Fibroblast of the aortic adventitia (primary cell): ENCODE measurements at regions not wholly inside any gene's neighbourhood (a gene's known extent, or its start where the extent isn't known, plus 50 kb on each side); places are given as distances from the start of the nearest gene placed in this dataset.

ENCODE experiments used
- DNase-seq: peaks from one replicate; pipeline ENCODE4 v3.0.0-alpha.2; 2010; ENCODE audit warnings: low read depth
- H3K4me3 ChIP-seq: 2 replicates; pipeline ENCODE4 v1.5.1; 2011; ENCODE audit warnings: low read depth, mild to moderate bottlenecking, control low read depth, low read length, moderate library complexity
- CTCF ChIP-seq: IDR thresholded peaks from 2 replicates; pipeline ENCODE4 v1.5.1; 2011; ENCODE audit warnings: mild to moderate bottlenecking, low read length, control low read depth, inconsistent platforms; ENCODE audit not compliant: insufficient read depth

GRCh38 chr13:40318366-40318765 is 348.1 kb downstream of the FOXO1 start:
- H3K4me3 ChIP-seq = no peak overlapping the region
- no peak for DNase-seq
- TF ChIP-seq CTCF = no peak

GRCh38 chr13:40319699-40320579 is 346.5 kb downstream of the FOXO1 start:
- TF ChIP-seq CTCF = no peak
- no peak for DNase-seq
- H3K4me3 ChIP-seq = no peak overlapping the region

- no peak for DNase-seq
- H3K4me3 ChIP-seq = no peak overlapping the region
- TF ChIP-seq CTCF = no peak
Measured at GRCh38 chr13:40328091-40328490, 338.4 kb downstream of the FOXO1 start.

- no peak for TF ChIP-seq CTCF
- no peak overlapping the region for H3K4me3 ChIP-seq
- DNase-seq = peak; percentile 58
Measured at GRCh38 chr13:40329781-40330485, 336.5 kb downstream of the FOXO1 start.

- no peak for TF ChIP-seq CTCF
- no peak overlapping the region for H3K4me3 ChIP-seq
Measured at GRCh38 chr13:40330950-40331349, 335.5 kb downstream of the FOXO1 start.

GRCh38 chr13:40331802-40332201 is 334.6 kb downstream of the FOXO1 start:
- H3K4me3 ChIP-seq = no peak overlapping the region
- DNase-seq = no peak
- no peak for TF ChIP-seq CTCF

More at GRCh38 chr13:40330950-40331349, 335.5 kb downstream of the FOXO1 start:
- no peak for DNase-seq
